NB4 (cell line): ENCODE measurements at regions not wholly inside any gene's neighbourhood (a gene's known extent, or its start where the extent isn't known, plus 50 kb on each side); places are given as distances from the start of the nearest gene placed in this dataset.
"Not testable (repeated sequence)": the region's sequence is repeated elsewhere in the genome, so short reads cannot be mapped to it uniquely, and the experiment has no call there.

Source experiments
- DNase-seq: peaks from one replicate; pipeline ENCODE4 v3.0.0; 2010; ENCODE audit warnings: low read depth
- H3K4me3 ChIP-seq: one replicate; pipeline ENCODE4 v1.5.1; 2011; ENCODE audit warnings: mild to moderate bottlenecking, low read depth, low read length, moderate library complexity
- CTCF ChIP-seq: IDR thresholded peaks from one replicate; pipeline ENCODE4 v1.5.1; 2012; ENCODE audit warnings: low read depth, low read length
- MAX ChIP-seq: IDR thresholded peaks from 2 replicates; pipeline ENCODE4 v1.6.1; 2011; ENCODE audit warnings: low read depth, low read length
- MYC ChIP-seq: IDR thresholded peaks from 2 replicates; pipeline ENCODE4 v1.6.1; 2011; ENCODE audit warnings: low read depth, low read length
- POLR2A ChIP-seq: IDR thresholded peaks from 2 replicates; pipeline ENCODE4 v1.6.1; 2011; ENCODE audit warnings: mild to moderate bottlenecking; ENCODE audit not compliant: insufficient read length; ENCODE audit errors: extremely low read depth

GRCh38 chr13:61095885-61096284 is 319.8 kb downstream of the PCDH20 start:
- TF ChIP-seq CTCF (no peak), MYC (no peak), POLR2A (no peak), MAX (no peak)
- H3K4me3 ChIP-seq = no peak overlapping the region
- no peak for DNase-seq

- no peak for DNase-seq
- no peak overlapping the region for H3K4me3 ChIP-seq
- TF ChIP-seq POLR2A = no peak
- no peak for TF ChIP-seq MAX
- TF ChIP-seq CTCF = no peak
- TF ChIP-seq MYC = no peak
These were observed 320.8 kb downstream of the PCDH20 start for GRCh38 chr13:61094865-61095264.

- not testable (repeated sequence) for H3K4me3 ChIP-seq, DNase-seq
These were observed 325.8 kb downstream of the PCDH20 start for GRCh38 chr13:61089894-61090293.

- DNase-seq = no peak
- no peak overlapping the region for H3K4me3 ChIP-seq
- TF ChIP-seq POLR2A = no peak
- no peak for TF ChIP-seq CTCF
- no peak for TF ChIP-seq MAX
- no peak for TF ChIP-seq MYC
These were observed 329.6 kb downstream of the PCDH20 start for GRCh38 chr13:61086087-61086486.

GRCh38 chr13:61084988-61085387 is 330.7 kb downstream of the PCDH20 start:
- no peak overlapping the region for H3K4me3 ChIP-seq
- no peak for DNase-seq
- TF ChIP-seq MYC (no peak), MAX (no peak), CTCF (no peak), POLR2A (no peak)

- no peak for TF ChIP-seq MYC
- TF ChIP-seq CTCF = no peak
- no peak for TF ChIP-seq POLR2A
- no peak for TF ChIP-seq MAX
- DNase-seq = no peak
- no peak overlapping the region for H3K4me3 ChIP-seq
These were observed 336.5 kb downstream of the PCDH20 start for GRCh38 chr13:61078976-61079770.
